DMS153 (cell line): ENCODE measurements at regions not wholly inside any gene's neighbourhood (a gene's known extent, or its start where the extent isn't known, plus 50 kb on each side); places are given as distances from the start of the nearest gene placed in this dataset.
"Not testable (repeated sequence)": the region's sequence is repeated elsewhere in the genome, so short reads cannot be mapped to it uniquely, and the experiment has no call there.

Experiments
- DNase-seq: peaks from one replicate; lab custom pipeline; 2025; lab: John Stamatoyannopoulos, UW

DNA sequence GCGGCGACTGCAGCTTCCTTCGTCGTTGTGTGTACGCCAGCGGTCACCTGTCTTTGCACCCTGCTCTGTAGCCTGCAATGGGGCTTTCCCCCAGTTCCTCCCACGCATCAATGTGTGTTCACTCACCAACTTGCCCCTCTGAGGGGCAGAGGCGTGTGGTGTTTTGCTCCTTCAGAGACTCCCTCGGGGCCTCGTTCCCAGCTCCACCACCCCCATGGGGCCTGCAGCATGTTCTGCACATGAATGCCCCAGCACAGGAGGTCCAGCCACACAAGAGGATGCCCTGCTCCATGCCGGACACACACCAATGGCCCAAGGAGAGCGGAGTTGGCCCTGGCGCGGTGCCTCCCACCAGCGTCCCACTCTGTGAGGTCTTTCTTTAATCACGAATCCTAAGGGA, 196.8 kb downstream of the BANP start:
- not testable (repeated sequence) for DNase-seq

DNA sequence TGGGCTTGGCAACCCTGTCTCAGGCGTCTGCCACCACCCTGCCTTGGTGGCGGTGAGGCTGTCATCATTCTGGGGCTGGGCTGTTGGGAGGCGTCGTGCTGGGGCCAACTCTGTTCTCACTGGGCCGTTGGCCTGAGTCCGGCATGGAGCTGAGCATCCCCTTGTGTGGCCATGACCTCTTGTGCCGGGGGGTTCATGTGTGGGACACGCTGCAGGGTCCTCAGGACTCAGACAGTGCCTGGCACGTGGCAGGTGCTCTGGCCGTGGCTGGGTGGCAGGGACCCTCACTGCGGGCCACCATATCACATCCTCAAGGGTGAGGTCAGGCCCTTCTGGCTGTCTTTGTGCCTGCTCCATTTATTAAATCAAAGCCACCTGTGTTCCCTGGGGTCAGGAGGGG, 197.4 kb downstream of the BANP start:
- not testable (repeated sequence) for DNase-seq

DNA sequence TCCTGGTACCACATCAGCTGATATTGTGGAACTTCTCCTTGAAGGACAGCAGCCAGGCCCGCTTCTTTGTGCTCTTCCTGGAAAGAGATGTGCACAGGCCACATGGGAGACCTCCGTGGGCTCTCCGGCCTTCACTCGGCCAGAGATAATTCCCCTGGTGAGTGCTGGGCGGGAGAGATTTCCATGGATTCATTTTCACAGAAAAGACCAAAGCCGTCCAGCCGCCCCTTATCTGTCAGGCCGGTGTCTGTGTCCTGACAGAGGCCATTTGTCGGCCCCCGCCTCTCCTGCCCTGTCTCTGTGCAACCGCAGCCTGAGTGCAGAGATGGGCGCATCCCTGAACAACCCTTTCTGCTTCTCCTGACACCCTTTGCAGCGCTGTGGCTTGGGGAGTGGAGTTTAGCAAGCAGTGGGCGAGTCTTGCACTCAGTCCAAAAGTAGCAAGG, 197.9 kb downstream of the BANP start:
- not testable (repeated sequence) for DNase-seq

DNA sequence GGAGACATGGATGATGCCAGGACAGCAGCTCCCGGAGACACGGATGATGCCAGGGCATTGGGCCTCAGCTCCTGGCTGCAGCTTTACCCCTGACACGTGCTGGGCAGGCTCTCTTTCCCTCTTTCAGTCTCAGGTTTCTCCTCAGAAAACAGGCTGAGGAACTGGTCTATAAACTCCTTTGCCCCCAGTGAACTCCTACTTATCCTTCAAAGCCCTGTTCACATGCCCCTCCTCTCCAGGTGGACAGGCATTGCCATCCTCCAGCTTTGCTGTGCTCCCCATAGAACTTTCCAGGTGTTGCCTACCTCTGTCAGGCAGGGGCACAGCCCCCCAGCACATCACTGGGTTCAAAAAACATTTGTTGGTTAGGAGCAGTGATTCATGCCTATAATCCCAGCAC, 198.4 kb downstream of the BANP start:
- not testable (repeated sequence) for DNase-seq

DNA sequence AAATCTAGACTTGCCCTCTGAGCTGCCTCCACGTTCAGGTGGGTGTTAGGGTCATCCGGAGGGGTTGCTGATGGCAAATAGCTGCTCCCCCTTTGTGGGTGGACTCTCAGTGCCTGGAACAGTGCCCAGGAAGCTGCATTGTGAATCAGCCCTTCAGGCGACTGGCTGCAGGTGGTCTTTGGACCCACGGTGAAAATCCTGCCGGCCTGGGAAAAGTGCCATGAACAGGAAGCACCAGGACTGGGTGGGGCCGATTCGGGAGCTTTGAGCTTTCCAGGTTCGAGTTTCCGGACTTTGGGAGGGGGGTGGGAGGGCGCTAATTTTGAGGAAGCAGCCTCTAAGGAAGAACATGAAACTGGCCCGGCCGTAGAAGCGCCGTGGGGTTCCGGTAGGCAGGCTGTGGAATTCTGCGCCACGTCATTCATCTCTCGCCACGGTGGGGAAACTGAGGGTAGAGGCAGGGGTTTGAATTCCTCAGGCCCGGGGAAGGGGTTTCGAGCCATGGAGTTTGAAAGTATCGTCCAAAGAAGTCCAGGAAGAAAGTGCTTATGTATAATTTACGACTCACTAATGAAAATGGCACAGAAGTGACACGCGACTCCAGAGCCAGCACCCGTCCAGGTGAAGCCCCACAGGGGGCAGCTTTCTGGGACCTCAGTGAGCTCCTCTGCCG, 199.4 kb downstream of the BANP start:
- DNase-seq = not testable (repeated sequence)

DNA sequence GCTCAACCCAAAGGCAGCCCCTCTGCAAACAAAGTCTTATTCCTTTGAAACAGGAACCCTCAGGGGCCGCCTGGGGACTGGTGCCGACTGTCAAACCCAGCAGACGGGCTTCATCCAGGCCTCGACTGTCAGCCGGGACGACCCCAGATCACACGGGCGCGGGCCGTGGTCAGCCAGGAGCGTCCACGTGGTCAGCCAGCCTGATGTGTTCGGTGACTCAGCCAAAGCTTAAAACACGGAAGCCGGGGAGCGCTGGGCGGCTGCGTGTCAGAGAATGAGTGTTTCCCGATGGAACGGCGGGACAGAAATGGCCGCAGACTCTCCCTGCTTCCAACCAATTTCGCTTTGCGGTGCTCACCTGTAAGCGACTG, 199.9 kb downstream of the BANP start:
- not testable (repeated sequence) for DNase-seq

DNA sequence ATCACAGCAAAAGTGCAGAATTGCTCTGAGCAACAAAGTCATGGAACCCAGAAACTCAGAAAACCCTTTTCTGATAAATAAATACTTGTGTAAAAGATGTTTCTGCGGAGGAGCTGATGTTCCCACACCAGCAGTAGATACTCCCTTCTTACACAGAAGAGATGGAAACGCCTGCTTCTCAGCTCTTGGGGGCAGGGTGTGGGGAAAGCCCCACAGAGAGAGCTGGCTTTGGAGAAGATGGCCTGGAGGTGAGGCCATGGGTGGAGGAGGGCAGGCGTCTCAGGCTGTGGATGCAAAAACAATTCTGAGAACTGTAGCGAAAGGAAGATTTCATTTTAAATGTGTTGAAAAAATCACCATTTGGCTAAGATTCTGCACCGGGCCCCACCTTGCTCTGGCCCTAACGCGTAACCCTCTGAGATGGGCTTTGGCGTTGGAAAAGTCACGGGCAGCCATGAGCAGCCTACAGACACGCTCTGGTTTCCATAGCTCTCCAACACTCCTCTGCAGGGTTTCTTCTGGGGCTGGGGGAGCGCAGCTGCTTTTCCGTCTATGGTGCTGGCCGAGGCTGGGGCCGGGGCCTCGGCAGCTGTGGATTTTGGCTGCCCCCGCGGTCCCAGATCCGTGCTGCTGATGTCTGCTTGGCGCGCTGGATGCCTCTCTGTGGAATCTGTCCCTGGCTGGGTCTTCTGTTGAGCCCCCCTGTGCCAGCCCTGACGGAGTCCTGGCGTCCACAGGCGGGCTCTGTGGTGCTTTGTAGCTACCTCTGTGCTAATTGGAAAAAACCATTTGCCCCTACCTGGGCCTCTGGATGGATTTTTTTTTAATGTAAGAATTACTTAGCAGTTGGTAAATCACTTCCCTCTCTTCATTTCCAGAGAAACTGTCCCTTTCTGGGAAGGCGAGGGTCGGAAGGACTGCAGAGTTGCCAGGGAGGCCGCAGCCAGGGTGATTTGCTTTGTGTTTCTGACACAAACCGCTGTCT, 200.9 kb downstream of the BANP start:
- not testable (repeated sequence) for DNase-seq

DNA sequence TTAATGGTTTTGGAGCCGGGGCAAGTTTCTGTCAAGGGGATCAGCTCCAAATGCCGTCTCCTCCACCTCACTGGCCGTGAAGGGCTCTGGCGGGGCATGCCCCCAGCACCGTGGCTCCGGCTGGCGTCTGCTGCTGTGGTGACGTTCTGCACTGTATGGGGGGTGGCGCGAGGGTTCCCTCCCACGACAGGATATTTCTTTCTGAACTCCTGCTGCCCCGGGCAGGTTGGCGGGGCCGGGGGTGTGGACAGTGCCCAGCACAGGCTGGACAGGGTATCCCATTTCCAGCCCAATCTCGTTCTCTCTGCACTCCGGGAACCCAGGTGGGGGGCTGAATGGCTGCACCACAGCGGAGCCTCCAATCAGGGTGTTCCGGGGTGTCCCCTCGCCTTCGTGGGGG, 201.6 kb downstream of the BANP start:
- not testable (repeated sequence) for DNase-seq

DNA sequence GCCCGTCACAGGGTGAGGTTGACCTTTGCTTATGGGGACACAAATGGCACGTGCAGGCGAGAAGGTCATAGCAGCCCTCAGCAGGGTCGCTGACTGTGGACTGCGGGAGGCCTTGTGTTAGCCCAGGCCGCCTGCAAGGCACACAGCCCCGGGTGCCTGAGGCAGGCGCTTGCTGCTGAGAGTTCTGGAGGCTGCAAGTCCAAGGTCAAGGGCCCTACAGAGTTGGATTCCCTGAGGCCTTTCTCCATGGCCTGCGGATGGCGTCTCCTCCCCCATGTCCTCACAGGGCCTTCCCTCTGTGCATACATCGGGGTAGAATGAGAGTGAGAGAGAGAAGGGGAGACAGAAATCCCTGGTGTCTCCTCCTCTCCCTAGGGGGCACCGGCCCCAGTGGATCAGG, 202.3 kb downstream of the BANP start:
- DNase-seq = not testable (repeated sequence)

DNA sequence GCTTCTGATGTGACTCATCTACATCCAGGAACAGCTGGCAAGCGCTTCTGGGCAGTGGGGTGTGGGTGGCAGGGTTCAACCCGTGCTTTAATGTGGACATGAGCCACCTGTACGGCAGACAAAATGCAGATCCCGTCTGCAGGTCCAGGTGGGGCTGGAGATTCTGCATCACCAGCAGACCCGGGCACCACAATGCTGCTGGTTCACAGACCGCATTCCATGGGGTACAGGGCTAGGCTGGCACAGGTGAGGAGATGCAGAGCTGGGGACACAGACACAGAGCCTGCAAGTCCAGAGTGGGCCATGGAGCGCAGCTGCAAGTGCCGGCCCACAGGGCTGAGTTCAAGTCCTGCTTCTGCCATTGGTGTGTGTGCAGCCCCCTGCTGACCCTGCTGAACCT, 203.7 kb downstream of the BANP start:
- DNase-seq = not testable (repeated sequence)

DNA sequence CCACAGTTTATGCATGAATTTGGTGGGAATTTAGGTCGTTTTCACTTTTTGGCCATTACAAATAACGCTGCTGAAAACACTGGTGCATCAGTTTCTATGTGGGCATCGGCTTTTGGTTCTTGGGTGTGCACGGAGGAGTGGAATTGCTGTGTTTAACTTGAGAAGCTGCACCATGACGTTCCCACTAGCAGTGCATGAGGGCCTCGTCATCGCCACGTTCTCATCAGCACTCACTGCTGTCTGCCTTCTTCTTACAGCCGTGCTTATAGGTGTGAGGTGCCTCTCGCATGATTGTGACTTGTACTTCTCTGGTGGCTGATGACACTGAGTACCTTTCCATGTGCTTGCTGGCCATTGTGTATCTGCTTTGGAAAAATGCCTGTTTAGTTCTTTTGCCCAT, 204.4 kb downstream of the BANP start:
- DNase-seq = not testable (repeated sequence)

DNA sequence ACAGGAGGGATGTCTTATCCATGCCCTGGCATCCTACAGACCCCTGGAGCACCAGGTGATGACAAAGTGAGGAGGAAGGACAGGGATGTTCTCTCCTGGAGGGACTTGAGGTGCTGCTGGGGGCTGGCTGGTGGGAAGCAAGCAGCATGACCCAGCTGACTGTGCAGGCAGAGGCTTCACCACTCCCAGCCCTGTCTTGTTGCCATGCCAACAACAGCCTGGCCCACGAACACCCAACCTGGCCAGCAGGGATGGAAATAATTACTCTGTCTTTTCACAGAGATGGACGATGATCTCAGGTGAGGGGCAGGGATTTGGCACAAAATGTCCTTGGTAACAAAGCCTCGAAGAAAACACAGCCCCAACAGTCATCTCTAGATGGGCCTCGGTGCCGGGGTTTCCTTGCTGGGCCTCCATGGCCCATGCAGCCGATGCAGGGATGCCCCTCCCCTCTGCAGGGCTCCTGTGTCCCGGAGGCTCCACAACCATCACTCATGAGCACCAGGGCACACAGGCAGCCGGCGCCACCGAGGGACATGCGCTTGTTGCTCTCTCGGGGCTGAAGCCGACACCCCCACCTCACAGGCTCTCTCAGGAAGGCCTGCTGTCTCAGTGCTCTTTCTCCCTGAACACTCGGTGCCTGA, 205.5 kb downstream of the BANP start:
- DNase-seq = not testable (repeated sequence)

DNA sequence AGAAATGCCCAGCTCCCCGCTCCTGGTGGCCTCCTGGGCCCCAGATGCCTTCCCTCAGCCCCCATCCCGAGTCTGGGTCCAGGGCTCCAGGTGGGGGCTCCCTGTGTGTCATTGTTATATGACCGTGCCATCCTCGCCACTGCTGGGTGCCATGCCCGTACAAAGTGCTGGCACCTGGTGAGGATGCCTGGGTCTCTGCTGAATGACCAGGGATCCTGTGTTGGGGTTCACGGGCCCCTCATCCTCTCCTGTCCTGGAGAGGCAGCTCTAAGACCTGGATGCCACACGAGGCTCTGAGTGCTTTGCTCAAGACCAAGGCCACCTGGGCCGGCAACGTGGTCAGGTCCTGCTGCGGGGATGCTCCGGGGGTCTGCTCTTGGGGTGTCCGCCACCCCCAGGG, 206.5 kb downstream of the BANP start:
- not testable (repeated sequence) for DNase-seq

DNA sequence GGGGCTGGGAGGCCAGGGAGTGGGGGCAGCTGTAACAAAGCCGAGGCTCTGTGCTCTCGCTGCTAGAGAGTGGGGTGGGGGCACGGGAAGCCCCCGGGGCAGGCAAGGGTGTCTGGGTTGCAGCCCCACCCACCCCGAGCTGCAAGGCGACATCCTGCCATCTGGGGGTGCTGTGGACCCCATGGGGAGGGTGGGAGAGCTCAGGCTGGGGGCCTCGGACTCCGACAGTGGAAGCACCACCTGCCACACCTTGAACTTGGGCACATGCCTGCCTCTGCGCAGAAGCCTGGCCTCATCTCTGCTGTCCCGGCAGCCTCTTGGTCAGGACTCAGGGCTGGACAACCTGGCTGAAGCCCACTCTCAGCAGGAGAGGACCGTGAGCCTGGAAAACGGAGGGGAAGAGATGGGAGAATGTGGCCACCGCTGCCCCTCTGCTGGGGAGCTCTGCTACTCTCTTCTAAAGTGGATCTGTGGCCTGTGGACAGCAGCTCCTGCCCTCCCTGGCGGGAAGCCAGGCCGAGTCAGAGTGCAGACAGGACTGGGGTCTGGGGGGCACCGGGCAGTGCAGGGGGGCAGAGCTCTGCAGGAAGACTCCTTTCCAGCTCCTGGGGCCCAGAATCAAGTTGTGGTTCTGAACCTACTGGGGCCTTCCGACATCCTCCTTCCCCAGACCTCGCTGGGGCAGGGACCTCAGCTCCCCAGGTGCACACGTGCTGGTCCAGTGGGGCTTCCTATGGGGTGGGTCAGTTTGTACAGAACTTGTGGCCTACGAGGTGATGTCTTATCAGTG, 207.2 kb downstream of the BANP start:
- DNase-seq = not testable (repeated sequence)

DNA sequence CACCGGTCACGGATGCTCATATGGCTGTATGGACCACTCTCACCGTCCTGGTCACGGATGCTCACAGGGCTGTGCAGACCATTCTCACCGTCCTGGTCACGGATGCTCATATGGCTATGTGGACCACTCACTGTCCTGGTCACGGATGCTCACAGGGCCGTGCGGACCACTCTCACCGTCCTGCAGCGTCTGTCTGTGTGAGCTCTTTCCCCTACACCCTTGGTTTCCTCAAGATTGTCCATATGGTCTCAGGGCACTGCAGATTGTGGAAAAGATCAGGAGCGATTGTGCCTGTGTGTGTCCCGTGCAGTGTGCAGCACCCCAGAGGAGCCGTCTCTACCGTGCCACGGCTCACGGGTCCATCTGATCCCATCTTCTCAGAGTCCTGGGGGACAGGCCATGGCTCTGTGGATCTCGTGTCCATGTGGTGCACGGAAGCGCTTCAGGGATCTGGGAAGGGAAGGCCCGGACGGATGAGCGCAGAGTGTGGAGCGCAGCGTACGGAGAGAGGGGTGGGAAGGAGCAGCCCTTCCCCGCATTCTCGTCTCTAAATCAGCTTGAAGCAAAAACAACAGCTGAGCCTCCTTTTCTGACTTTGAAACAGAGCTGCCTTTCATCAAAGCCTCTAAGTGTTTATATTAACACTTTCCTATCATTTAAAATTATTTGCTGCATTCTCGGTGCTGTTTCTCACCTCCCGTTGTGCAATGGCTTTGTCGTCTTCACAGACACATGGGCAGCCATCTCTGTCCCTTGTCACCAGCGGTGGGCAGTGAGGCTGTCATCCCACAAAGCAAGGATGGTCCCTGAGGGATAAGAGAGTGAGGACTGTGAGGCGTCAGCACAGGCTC, 208.0 kb downstream of the BANP start:
- not testable (repeated sequence) for DNase-seq

DNA sequence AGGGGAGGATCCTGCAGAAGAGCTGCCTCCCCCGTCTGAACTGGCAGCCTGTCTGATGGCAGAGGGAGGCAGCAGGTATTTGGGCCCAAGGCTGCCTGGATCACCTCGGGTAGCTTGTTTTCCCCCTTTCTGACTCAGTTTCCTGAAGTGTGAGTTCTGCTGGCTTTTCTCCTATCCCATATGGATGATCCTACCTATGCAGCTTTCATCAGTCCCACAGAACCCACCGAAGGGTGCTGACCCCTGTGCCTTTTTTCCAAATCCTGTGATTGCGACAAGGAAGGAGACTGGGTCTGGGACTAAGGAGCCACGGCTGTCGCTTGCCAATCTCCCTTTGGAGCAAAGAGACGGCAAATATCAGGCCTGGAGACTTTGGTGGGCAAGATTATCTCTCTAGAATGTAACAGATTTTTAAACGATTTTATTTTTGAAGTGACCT, 208.7 kb downstream of the BANP start:
- DNase-seq = not testable (repeated sequence)

DNA sequence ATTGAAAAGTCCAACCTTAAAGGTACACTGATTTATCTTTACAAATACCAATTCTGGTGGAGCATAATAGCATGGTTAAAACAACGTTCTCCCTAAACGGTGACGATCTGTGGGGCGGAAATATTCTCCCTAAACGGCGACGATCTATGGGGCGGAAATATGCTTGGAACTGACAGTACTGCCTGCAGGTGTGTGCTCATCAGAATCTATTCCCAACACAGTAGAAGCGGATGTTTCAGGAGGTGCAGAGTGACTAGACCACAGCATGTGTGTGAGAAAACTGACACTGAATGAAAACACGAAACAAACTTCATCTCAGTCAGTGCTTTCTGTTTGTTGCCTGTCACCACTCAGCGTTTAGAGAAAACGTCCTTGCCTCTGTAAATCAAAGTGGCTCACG, 210.0 kb downstream of the BANP start:
- DNase-seq = not testable (repeated sequence)

DNA sequence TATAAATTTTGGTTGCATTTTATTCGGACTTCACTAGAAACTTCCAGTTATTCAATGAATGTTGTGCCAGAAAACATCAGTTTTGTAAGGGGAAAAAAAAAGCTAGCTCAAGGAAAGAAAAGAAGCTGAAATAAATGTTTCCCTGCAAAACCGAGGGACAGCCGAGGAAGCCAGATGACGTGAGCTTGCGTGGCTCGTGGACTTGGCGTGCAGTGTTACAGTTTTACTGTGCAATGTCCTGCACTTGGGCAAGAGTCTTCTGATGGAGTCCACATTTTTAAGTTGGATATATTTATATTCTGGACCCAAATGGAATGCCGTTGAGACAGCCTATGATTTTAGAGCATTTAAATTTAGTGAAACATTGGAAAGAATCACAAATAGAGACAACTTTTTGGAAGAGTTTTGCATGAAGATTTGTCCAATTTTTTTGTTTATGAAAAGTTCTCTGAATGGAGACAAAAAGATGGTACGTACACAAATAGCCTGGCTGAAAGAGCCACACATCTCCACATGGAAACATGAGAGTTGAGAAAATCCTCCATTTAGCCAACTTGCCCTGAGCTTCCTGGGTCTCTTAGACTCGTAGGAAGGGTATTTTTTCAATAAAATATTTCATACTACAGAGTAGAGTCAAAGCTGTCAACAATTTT, 210.5 kb downstream of the BANP start:
- not testable (repeated sequence) for DNase-seq

DNA sequence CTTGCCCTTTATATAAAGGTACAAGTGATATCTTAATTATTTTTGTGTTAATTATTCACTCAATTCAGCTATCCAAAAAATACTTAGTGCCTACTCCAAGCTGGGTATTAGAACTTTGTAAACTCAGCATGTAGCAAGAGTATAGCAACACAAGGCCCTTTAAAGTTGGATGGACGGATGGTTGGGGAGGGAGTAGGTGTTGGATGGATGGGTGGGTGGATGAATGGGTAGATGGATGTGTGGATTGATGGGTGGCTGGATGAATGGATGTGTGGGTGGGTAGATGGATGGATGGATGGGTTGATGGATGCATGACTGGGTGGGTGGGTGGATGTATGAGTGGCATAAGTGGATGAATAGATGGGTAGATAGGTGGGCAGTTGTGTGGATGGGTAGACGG, 211.5 kb downstream of the BANP start:
- DNase-seq = not testable (repeated sequence)
